Activated B cell treated with CpG ODN at 0.5 μM for 24 hours (primary cell): ENCODE measurements at regions not wholly inside any gene's neighbourhood (a gene's known extent, or its start where the extent isn't known, plus 50 kb on each side); places are given as distances from the start of the nearest gene placed in this dataset.
"Not testable (repeated sequence)": the region's sequence is repeated elsewhere in the genome, so short reads cannot be mapped to it uniquely, and the experiment has no call there.

Experiments
- ATAC-seq: fragments of 200-7000 bp; cut with Tn5 transposase; one replicate; pipeline ENCODE4 v1.10.0; 2021; ENCODE audit warnings: low read depth, mild to moderate bottlenecking, moderate library complexity
- CTCF ChIA-PET: fragments of 350-600 bp; sonication (Branson Sonifier 250); formaldehyde crosslinking; loops from one replicate; lab custom pipeline; 2021; ENCODE audit warnings: antibody characterized with exemption; lab: Charles Lee
- POLR2A ChIA-PET: fragments of 350-600 bp; sonication (Branson Sonifier 250); formaldehyde crosslinking; loops from one replicate; lab custom pipeline; 2021; ENCODE audit warnings: antibody characterized with exemption; lab: Charles Lee
- DNase-seq: peaks from one replicate; pipeline ENCODE4 v3.0.0; 2022
- H3K27ac Mint-ChIP-seq: one replicate; pipeline ENCODE4 v1.8.0; 2020; ENCODE audit warnings: mixed read lengths
- H3K27me3 Mint-ChIP-seq: one replicate; pipeline ENCODE4 v1.8.0; 2021; ENCODE audit warnings: mixed read lengths
- H3K36me3 Mint-ChIP-seq: one replicate; pipeline ENCODE4 v1.8.0; 2021; ENCODE audit warnings: low read depth, mixed read lengths
- H3K4me1 Mint-ChIP-seq: one replicate; pipeline ENCODE4 v1.8.0; 2021; ENCODE audit warnings: mixed read lengths
- H3K4me3 Mint-ChIP-seq: one replicate; pipeline ENCODE4 v1.8.0; 2020; ENCODE audit warnings: mild to moderate bottlenecking, mixed read lengths
- H3K9me3 Mint-ChIP-seq: one replicate; pipeline ENCODE4 v1.8.0; 2020; ENCODE audit warnings: mixed read lengths
- intact Hi-C: fragments of 100-400 bp; cut with micrococcal nuclease; formaldehyde crosslinking; loops from one replicate; pipeline ENCODE4 v1.15.1; 2024
- TF ChIP-seq, protein P1 (sequence below): fragments of 200-600 bp; IDR thresholded peaks from one replicate; pipeline ENCODE4 v1.8.0; 2022; ENCODE audit warnings: antibody characterized with exemption, mild to moderate bottlenecking

GRCh38 chr16:46428108-46429061 lies 192.8 kb downstream of the SHCBP1 start:
- intact Hi-C loops: no loop called here
- no peaks in the 10 kb centered on the region for H3K36me3 Mint-ChIP-seq
- TF ChIP-seq, protein P1, sequence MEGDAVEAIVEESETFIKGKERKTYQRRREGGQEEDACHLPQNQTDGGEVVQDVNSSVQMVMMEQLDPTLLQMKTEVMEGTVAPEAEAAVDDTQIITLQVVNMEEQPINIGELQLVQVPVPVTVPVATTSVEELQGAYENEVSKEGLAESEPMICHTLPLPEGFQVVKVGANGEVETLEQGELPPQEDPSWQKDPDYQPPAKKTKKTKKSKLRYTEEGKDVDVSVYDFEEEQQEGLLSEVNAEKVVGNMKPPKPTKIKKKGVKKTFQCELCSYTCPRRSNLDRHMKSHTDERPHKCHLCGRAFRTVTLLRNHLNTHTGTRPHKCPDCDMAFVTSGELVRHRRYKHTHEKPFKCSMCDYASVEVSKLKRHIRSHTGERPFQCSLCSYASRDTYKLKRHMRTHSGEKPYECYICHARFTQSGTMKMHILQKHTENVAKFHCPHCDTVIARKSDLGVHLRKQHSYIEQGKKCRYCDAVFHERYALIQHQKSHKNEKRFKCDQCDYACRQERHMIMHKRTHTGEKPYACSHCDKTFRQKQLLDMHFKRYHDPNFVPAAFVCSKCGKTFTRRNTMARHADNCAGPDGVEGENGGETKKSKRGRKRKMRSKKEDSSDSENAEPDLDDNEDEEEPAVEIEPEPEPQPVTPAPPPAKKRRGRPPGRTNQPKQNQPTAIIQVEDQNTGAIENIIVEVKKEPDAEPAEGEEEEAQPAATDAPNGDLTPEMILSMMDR: no peak
- no peaks in the 10 kb centered on the region for H3K4me1 Mint-ChIP-seq
- H3K9me3 Mint-ChIP-seq: peaks cover 4% of the 10 kb centered on the region
- CTCF ChIA-PET: no interaction called here
- no peak overlapping the region for H3K4me3 Mint-ChIP-seq
- no peak for ATAC-seq
- no peaks in the 10 kb centered on the region for H3K27me3 Mint-ChIP-seq
- no peak overlapping the region for H3K27ac Mint-ChIP-seq
- no peak for DNase-seq
- POLR2A ChIA-PET: no interaction called here

GRCh38 chr16:46427340-46428107 lies 193.7 kb downstream of the SHCBP1 start:
- Mint-ChIP-seq H3K27ac (no peak overlapping the region), H3K9me3 (peaks cover 4% of the 10 kb centered on the region), H3K27me3 (no peaks in the 10 kb centered on the region), H3K4me3 (no peak overlapping the region), H3K36me3 (no peaks in the 10 kb centered on the region), H3K4me1 (no peaks in the 10 kb centered on the region)
- no peak for ATAC-seq
- intact Hi-C loops: no loop called here
- TF ChIP-seq, protein P1: no peak
- CTCF ChIA-PET: no interaction called here
- DNase-seq: no peak
- POLR2A ChIA-PET: no interaction called here

DNA sequence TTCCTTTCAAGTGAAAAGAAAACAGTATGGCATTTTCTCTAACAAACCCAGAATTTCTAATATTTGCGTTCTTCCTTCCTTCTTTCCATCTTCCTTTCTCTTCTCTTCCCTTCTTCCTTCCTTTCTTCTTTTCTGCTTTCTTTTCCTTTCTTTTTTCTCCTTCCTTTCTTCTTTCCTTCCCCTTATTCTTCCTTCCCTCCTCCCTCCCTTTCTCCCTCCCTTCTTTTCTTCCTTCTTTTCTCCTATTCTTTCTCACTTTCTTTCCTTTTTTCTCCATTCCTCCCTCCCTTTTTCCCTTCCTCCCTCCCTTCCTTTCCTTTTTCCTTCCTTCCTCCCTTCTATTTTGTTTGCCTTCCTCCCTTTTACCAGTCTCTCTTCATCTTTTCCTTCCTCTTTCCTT lies 194.8 kb downstream of the SHCBP1 start:
- H3K36me3 Mint-ChIP-seq: no peaks in the 10 kb centered on the region
- ATAC-seq (no peak), DNase-seq (no peak)
- H3K27me3 Mint-ChIP-seq: no peaks in the 10 kb centered on the region
- no peak overlapping the region for H3K4me3 Mint-ChIP-seq
- intact Hi-C loops: no loop called here
- H3K27ac Mint-ChIP-seq: no peak overlapping the region
- TF ChIP-seq, protein P1: no peak
- peaks cover 4% of the 10 kb centered on the region for H3K9me3 Mint-ChIP-seq
- H3K4me1 Mint-ChIP-seq: no peaks in the 10 kb centered on the region
- ChIA-PET POLR2A (no interaction called here), CTCF (no interaction called here)

DNA sequence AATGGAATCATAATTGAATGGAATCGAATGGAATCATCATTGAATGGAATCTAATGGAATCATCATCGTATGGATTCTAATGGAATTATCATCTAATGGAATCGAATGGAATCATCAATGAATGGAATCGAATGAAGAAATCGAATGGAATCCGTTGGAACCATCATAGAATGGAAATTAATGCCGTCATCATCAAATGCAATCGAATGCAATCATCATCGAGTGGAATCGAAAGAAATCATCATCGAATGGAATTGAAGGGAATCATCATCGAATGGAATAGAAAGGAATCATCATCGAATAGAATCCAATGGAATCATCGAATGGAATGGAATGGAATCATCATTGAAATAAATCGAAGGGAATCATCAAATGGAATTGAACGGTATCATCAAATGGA lies 217.2 kb downstream of the SHCBP1 start:
- ATAC-seq (no peak), DNase-seq (no peak)
- intact Hi-C loops: no loop called here
- CTCF ChIA-PET: no interaction called here
- no peaks in the 10 kb centered on the region for H3K27me3 Mint-ChIP-seq
- H3K36me3 Mint-ChIP-seq: no peaks in the 10 kb centered on the region
- TF ChIP-seq, protein P1: no peak
- H3K27ac Mint-ChIP-seq: no peak overlapping the region
- POLR2A ChIA-PET: no interaction called here
- H3K4me1 Mint-ChIP-seq: no peaks in the 10 kb centered on the region
- H3K4me3 Mint-ChIP-seq: no peak overlapping the region
- peaks cover 12% of the 10 kb centered on the region for H3K9me3 Mint-ChIP-seq

GRCh38 chr16:46398559-46398958 lies 222.6 kb downstream of the SHCBP1 start:
- H3K36me3 Mint-ChIP-seq, ATAC-seq, H3K27me3 Mint-ChIP-seq, POLR2A ChIA-PET, H3K4me3 Mint-ChIP-seq, CTCF ChIA-PET, H3K9me3 Mint-ChIP-seq, H3K4me1 Mint-ChIP-seq, intact Hi-C loops, H3K27ac Mint-ChIP-seq: not testable (repeated sequence)
- DNase-seq: peak; percentile 26

- H3K9me3 Mint-ChIP-seq, DNase-seq, H3K36me3 Mint-ChIP-seq, ATAC-seq, H3K27me3 Mint-ChIP-seq, CTCF ChIA-PET, H3K4me3 Mint-ChIP-seq, H3K27ac Mint-ChIP-seq, intact Hi-C loops, H3K4me1 Mint-ChIP-seq, POLR2A ChIA-PET: not testable (repeated sequence)
Measured at GRCh38 chr16:46396883-46397270, 224.3 kb downstream of the SHCBP1 start.

- ATAC-seq, H3K27ac Mint-ChIP-seq, CTCF ChIA-PET, H3K9me3 Mint-ChIP-seq, POLR2A ChIA-PET, H3K4me1 Mint-ChIP-seq, H3K4me3 Mint-ChIP-seq, DNase-seq, intact Hi-C loops, H3K27me3 Mint-ChIP-seq, H3K36me3 Mint-ChIP-seq: not testable (repeated sequence)
Measured at GRCh38 chr16:46396131-46396882, 224.9 kb downstream of the SHCBP1 start.

DNA sequence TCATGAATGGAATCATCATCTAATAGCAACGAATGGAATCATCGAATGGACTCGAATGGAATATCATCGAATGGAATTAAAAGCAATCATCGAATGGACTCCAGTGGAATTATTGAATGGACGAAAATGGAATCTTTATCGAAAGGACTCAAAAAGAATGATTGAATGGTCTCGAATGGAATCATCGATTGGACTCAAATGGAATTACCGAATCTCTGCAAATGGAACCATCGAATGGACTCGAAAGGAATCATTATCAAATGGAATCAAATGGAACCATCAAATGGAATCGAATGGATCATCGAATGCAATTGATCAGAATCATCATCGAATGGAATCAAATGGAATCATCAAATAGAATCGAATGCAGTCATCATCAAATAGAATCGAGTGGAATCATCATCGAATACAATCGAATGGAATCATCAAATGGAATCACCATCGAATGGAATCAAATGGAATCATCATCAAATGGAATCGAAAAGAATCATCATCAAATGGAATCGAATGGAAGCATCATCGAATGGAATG lies 225.7 kb downstream of the SHCBP1 start:
- H3K4me1 Mint-ChIP-seq, ATAC-seq, H3K27me3 Mint-ChIP-seq, H3K9me3 Mint-ChIP-seq, DNase-seq, H3K27ac Mint-ChIP-seq, H3K4me3 Mint-ChIP-seq, intact Hi-C loops, POLR2A ChIA-PET, CTCF ChIA-PET, H3K36me3 Mint-ChIP-seq: not testable (repeated sequence)
